ENCODE measurements at regions not wholly inside any gene's neighbourhood (a gene's known extent, or its start where the extent isn't known, plus 50 kb on each side); places are given as distances from the start of the nearest gene placed in this dataset.

GRCh38 chr10:78258323-78259030 is 224.8 kb downstream of the RPS24 start:
- Mint-ChIP-seq H3K4me1 (ENCODE audit: unreplicated experiment) (peaks cover 31% of the 10 kb centered on the region), H3K27me3 (ENCODE audit: unreplicated experiment) (no peaks in the 10 kb centered on the region), H3K36me3 (ENCODE audit: unreplicated experiment) (no peaks in the 10 kb centered on the region), H3K9me3 (ENCODE audit: unreplicated experiment) (peaks cover 8% of the 10 kb centered on the region), H3K27ac (ENCODE audit: unreplicated experiment) (no peak overlapping the region), H3K4me3 (ENCODE audit: unreplicated experiment) (no peak overlapping the region)
- TF ChIP-seq, protein P1, sequence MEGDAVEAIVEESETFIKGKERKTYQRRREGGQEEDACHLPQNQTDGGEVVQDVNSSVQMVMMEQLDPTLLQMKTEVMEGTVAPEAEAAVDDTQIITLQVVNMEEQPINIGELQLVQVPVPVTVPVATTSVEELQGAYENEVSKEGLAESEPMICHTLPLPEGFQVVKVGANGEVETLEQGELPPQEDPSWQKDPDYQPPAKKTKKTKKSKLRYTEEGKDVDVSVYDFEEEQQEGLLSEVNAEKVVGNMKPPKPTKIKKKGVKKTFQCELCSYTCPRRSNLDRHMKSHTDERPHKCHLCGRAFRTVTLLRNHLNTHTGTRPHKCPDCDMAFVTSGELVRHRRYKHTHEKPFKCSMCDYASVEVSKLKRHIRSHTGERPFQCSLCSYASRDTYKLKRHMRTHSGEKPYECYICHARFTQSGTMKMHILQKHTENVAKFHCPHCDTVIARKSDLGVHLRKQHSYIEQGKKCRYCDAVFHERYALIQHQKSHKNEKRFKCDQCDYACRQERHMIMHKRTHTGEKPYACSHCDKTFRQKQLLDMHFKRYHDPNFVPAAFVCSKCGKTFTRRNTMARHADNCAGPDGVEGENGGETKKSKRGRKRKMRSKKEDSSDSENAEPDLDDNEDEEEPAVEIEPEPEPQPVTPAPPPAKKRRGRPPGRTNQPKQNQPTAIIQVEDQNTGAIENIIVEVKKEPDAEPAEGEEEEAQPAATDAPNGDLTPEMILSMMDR (IDR thresholded peaks at IDR 0.05), result no peak
- no peak for DNase-seq (ENCODE audit: extremely low spot score, unreplicated experiment)

GRCh38 chr10:78259391-78259790 is 225.7 kb downstream of the RPS24 start:
- no peak overlapping the region for H3K4me3 Mint-ChIP-seq (ENCODE audit: unreplicated experiment)
- TF ChIP-seq, protein P1 (IDR thresholded peaks at IDR 0.05), result no peak
- H3K9me3 Mint-ChIP-seq (ENCODE audit: unreplicated experiment), result peaks cover 8% of the 10 kb centered on the region
- H3K27ac Mint-ChIP-seq (ENCODE audit: unreplicated experiment), result no peak overlapping the region
- DNase-seq (ENCODE audit: extremely low spot score, unreplicated experiment), result no peak
- H3K27me3 Mint-ChIP-seq (ENCODE audit: unreplicated experiment), result no peaks in the 10 kb centered on the region
- H3K4me1 Mint-ChIP-seq (ENCODE audit: unreplicated experiment), result peaks cover 22% of the 10 kb centered on the region
- no peaks in the 10 kb centered on the region for H3K36me3 Mint-ChIP-seq (ENCODE audit: unreplicated experiment)

- no peaks in the 10 kb centered on the region for H3K36me3 Mint-ChIP-seq (ENCODE audit: unreplicated experiment)
- peaks cover 8% of the 10 kb centered on the region for H3K9me3 Mint-ChIP-seq (ENCODE audit: unreplicated experiment)
- no peak overlapping the region for H3K4me3 Mint-ChIP-seq (ENCODE audit: unreplicated experiment)
- no peak overlapping the region for H3K27ac Mint-ChIP-seq (ENCODE audit: unreplicated experiment)
- H3K27me3 Mint-ChIP-seq (ENCODE audit: unreplicated experiment), result no peaks in the 10 kb centered on the region
- H3K4me1 Mint-ChIP-seq (ENCODE audit: unreplicated experiment), result peaks cover 16% of the 10 kb centered on the region
- DNase-seq (ENCODE audit: extremely low spot score, unreplicated experiment), result no peak
- TF ChIP-seq, protein P1 (IDR thresholded peaks at IDR 0.05), result no peak
Observed at GRCh38 chr10:78260141-78260540, 226.5 kb downstream of the RPS24 start.

- peaks cover 8% of the 10 kb centered on the region for H3K9me3 Mint-ChIP-seq (ENCODE audit: unreplicated experiment)
- no peak overlapping the region for H3K4me3 Mint-ChIP-seq (ENCODE audit: unreplicated experiment)
- DNase-seq (ENCODE audit: extremely low spot score, unreplicated experiment), result no peak
- no peaks in the 10 kb centered on the region for H3K27me3 Mint-ChIP-seq (ENCODE audit: unreplicated experiment)
- no peak overlapping the region for H3K27ac Mint-ChIP-seq (ENCODE audit: unreplicated experiment)
- H3K4me1 Mint-ChIP-seq (ENCODE audit: unreplicated experiment), result peaks cover 10% of the 10 kb centered on the region
- H3K36me3 Mint-ChIP-seq (ENCODE audit: unreplicated experiment), result no peaks in the 10 kb centered on the region
- TF ChIP-seq, protein P1 (IDR thresholded peaks at IDR 0.05), result no peak
Observed at GRCh38 chr10:78260680-78261079, 227.0 kb downstream of the RPS24 start.

DNA sequence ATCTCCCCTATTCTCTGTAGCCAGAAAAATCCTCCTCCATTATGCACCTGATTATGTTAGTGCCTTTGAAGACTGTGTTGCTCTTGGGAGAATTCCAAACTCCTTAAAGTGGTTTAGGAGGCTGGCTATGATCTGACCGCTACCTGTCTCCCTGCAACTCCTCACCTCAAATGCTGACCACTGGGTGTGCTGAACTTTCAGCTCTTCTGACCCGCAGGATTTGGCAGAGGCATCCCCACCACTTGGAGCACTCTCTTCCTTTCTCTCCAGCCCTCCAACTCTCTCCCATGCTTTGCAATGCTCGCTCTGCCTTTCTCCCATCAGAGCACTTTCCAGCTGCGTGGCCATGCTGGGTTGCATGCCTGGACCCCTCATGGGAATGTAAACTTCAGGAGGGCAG is 227.6 kb downstream of the RPS24 start:
- peaks cover 4% of the 10 kb centered on the region for H3K4me1 Mint-ChIP-seq (ENCODE audit: unreplicated experiment)
- H3K27ac Mint-ChIP-seq (ENCODE audit: unreplicated experiment), result no peak overlapping the region
- peaks cover 8% of the 10 kb centered on the region for H3K9me3 Mint-ChIP-seq (ENCODE audit: unreplicated experiment)
- no peaks in the 10 kb centered on the region for H3K36me3 Mint-ChIP-seq (ENCODE audit: unreplicated experiment)
- TF ChIP-seq, protein P1 (IDR thresholded peaks at IDR 0.05), result no peak
- no peaks in the 10 kb centered on the region for H3K27me3 Mint-ChIP-seq (ENCODE audit: unreplicated experiment)
- no peak overlapping the region for H3K4me3 Mint-ChIP-seq (ENCODE audit: unreplicated experiment)
- DNase-seq (ENCODE audit: extremely low spot score, unreplicated experiment), result no peak
